GM21526 (cell line): ENCODE measurements at regions not wholly inside any gene's neighbourhood (a gene's known extent, or its start where the extent isn't known, plus 50 kb on each side); places are given as distances from the start of the nearest gene placed in this dataset.

ENCODE experiments used
- ATAC-seq: cut with Tn5 transposase; IDR thresholded peaks from one replicate; pipeline ENCODE4 v1.9.1; 2021; ENCODE audit warnings: moderate library complexity; ENCODE audit not compliant: unreplicated experiment, low FRiP score

DNA sequence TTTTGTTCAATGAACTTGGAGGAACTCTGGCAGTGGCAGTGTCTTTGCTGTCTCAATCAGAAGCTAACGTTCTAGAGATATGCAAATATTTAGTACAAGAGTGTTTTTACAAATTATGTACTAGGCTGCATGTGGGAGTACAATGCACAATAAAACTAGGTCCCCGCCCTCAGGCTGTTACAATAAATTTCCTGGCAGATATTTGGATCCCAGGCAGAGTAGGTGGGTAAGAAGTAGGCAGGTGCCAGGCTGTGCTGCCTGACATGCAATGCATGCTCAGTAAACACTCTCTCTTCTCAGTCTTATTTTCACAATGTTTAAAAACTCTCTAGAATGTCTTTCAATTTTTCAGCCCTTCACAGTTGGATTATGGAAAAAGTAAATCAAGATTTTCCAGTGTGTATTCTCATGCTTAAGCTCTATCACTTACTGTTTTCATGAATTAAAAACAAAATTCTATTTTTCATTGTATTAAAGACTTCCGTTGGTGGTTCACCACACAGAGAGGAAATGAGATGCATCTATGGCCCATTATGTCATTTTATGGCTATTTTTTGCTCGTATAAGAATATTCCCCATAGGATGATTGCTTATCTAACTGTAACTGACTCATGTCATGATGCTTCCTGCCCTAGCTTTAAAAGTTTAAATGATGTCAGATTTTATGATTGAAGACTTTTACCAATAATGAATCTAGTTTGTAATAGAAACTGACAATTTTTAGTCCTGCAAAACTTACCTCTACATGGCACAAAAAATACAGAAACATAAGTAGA lies 346.1 kb downstream of the RND3 start:
- ATAC-seq = no peak

- ATAC-seq = no peak
Measured at GRCh38 chr2:150140777-150141176, 346.7 kb downstream of the RND3 start.

- ATAC-seq = no peak
Measured at GRCh38 chr2:150138587-150138986, 348.9 kb downstream of the RND3 start.

GRCh38 chr2:150137338-150138069 lies 350.0 kb downstream of the RND3 start:
- no peak for ATAC-seq

- no peak for ATAC-seq
Measured at GRCh38 chr2:150136893-150137292, 350.6 kb downstream of the RND3 start.

DNA sequence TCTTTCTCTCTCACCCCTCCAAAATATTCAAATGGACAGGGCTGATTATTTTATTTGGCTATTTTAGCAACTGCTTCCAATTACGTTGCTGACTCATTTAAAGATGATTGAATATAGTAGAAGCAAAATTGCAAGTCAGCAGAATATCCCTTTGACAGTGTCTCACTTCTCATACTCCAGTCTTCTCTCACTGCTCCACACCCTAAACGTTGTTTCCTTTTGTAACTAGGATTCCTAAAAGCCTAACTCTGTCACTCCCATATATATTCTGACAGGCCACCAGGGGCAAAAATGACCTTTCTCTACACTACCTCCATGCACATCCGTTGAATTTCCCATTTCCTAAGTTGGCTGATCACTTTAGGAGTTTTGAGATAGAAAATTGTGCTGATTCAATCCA lies 351.1 kb downstream of the RND3 start:
- no peak for ATAC-seq

DNA sequence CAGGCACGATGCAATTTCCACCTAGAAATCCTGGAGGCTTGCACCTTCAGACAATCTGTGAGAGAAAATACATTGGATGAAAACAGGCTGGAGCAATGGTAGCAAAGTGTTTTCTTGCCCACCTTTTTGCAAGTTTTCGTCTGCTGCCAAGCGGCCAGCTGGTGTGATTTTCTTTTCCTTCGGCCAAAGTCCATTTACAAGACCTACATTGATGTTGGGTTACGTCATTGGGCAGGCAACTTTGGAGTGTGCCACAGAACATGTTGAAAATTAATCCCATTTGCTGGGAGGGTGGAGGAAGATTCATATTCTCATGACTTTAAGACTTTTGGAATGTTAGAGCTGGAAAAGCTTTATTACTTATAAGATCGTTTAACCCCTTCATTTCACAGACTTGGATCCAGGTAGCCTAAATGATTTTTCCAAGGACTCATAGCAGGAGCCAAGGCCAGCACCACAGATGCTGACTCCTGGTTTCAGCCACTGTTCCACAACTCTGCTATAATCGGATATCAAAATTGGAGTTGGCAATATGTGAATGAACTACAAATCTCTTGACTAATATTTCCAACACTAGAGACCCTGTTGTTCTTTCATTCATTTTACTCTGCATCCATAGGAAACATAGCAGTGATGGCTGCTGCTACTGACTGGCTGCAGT lies 352.1 kb downstream of the RND3 start:
- no peak for ATAC-seq

- no peak for ATAC-seq
Measured at GRCh38 chr2:150134223-150134857, 353.1 kb downstream of the RND3 start.

DNA sequence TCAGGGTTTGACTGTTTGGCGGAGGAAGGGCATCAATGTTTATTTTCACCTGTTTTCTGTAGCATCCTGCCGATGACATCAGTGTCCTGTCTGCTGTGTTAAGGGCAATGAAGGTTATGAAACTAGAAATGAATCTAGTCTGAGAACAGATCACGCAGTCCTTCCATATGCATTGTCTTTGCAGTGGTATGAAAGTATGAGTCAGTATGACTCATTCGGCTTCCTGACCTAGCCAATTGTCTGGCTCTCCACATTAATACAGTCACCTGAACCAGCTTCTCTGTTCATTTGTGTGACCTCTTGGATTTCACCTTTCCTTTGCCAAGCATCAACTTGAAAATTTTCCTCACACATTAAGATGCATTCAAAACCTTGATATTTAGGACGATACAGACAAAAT lies 353.8 kb downstream of the RND3 start:
- ATAC-seq = peak; percentile 61

GRCh38 chr2:150129921-150130575 lies 357.4 kb downstream of the RND3 start:
- ATAC-seq = no peak

DNA sequence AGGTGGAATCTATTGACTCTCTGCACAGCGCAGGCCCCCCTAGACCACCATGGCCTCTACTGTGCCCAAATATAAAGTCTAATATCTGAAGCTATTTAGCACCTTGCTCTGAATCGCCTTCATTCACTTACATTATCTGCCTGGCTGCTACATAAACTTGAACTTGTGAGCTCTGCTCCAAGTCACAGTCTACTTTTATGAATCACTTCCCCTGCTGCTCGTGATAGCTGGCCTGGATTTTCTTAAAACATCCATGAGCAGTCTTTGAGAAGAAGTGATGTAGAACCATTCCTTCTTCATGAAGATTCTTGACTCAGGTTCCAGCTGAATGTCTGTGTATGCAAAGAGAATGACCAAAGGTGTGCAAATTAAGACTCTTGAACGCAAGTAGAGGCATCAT lies 359.5 kb downstream of the RND3 start:
- ATAC-seq = no peak

DNA sequence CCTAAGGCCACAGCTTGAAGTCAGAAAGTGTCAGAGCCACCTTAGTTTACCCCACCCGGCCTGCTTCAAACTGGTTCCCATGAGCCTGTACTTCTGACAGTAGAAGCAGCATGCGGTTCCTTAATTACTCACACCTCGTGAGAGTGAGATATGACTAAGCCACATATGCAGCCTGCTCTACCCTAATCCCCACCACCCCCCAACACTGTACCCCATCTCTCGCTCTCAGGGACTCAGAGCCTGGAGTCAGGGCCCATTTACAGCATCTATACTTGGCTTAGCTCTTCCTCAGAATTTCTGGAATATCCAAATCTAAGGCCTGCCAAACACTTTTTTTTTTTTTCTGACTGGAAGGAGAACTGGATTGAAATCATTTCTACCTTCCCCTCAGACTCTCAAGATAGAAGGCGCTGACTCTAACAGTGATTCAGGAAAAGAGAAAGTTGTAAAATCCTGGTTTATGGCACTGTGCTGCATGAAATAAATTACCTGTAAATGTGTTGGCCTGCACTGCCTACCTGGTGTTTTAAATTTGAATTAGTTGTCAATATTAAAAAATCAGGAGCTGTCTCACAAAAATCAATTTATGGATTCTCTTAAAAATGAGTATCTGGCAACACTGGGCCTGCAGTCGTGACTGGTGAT lies 360.0 kb downstream of the RND3 start:
- ATAC-seq = no peak

GRCh38 chr2:150126839-150127238 lies 360.6 kb downstream of the RND3 start:
- no peak for ATAC-seq

DNA sequence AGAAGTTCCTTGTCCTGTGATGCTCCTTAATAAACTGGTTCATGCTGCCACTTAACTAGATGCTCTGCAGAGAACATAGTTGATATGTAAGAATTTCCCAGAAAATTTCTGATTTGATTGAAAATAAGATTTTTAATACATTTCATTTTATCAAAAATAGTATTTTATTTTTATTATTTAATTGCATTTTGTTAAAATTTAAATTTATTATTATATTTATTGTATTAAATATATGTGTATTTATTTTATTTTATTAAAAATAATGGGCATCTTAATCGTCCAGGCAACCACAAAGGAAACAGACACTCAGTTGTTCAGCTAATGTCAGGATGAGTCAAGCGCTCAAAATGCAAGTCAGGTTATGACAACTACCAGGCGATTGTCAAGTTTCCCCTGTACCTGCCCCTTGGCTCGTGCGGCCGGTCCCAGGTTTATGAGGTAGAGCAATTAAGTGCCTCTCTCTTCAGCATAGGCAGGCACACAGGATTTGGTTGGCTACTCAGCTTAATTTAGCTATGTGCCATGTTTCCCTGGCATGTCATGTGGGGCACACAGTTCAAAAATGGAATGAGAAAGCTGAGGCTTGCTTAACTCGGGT lies 361.2 kb downstream of the RND3 start:
- ATAC-seq = no peak

GRCh38 chr2:150125708-150126107 lies 361.8 kb downstream of the RND3 start:
- no peak for ATAC-seq

DNA sequence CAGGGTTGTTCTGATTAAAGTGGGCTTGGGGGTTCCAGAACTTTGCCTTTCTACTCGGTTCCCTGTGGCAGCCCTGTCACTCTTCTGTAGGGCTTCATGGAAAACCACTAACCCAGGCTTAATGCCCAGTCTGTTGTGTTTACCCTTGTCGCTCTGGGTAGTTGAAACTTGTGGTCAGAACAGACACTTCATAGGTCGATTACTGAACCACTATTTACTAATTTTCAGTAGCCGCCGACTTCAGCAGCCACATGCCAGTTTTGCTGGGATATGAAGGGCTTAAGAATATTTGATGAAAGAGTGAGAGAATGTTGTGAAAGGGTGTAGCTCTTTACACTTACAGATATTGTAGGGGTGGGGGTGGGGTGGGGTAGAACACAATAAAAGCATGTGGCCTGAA lies 362.3 kb downstream of the RND3 start:
- no peak for ATAC-seq

DNA sequence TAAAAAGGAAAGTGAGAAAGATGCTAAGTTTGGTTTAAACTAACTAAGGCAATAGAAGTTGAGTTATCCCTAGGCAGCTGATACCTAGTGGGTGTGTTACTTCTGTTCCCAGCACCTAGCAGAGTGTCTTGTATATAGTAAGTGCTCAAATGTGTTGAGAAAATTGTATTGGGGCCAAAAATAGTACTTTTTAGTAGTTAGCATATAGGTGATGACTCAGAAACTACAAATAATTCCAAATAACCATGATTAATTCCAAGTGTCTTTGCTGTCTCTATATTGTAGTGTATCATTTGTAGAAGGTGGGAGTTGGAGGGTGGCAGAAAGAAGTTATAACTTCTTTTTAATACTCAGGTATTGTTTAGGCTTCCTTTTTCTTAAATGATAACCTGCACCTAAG lies 362.7 kb downstream of the RND3 start:
- no peak for ATAC-seq

DNA sequence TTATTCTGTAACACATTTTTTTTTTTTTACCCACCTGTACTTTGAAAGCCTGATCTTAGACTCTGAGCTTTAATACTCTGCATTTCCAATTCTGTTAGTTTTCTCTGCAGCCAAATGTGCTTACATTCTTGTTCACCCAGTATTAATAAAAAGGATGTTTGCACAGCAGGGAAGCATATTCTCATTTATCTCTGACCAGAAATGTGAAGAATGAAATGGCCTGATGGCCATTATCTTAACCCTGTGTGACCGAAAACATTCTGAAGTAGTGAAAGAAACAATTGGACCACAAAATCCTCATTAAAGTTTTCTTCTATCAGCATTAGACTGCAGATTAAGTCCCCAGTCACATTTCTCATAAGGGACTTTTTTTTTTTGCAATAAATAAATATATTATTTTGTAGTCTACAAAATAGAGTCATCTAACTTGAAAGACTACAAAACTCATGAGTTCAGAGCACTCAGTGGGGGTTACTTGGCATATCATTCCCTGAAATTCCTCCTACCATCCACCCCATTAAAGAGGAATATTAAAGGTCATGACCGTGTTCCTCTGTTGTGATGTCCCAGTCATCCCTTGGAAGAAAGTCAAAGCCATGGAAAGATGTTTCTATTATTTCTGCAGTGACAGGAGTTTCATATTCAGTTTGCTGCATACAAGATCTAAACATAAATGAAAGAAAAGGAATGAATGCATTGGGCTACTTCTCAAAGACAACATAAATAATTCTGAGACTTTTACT lies 364.4 kb downstream of the RND3 start:
- ATAC-seq = no peak

GRCh38 chr2:150122156-150122555 lies 365.3 kb downstream of the RND3 start:
- no peak for ATAC-seq
